Endothelial cell of umbilical vein (primary cell): ENCODE measurements at regions not wholly inside any gene's neighbourhood (a gene's known extent, or its start where the extent isn't known, plus 50 kb on each side); places are given as distances from the start of the nearest gene placed in this dataset.

Source experiments
- BruUV-seq: library from RNA; stranded (reverse); fragments of 400-500 nt; replicated peaks from 2 replicates; lab custom pipeline; 2021; lab: Mats Ljungman, UMichigan
- CTCF ChIA-PET: fragments of 300-600, 350-600 bp; sonication (Branson Sonifier 250); formaldehyde crosslinking; loops from one replicate; lab custom pipeline; 2021; ENCODE audit warnings: antibody characterized with exemption, inconsistent platforms; lab: Charles Lee
- POLR2A ChIA-PET: fragments of 300-600, 350-600 bp; sonication (Branson Sonifier 250); formaldehyde crosslinking; loops from one replicate; lab custom pipeline; 2021; ENCODE audit warnings: antibody characterized with exemption, inconsistent platforms; lab: Charles Lee
- DNase-seq: peaks from one replicate; pipeline ENCODE4 v3.0.0-alpha.2; 2011; ENCODE audit warnings: low read depth, low spot score
- FAIRE-seq: peaks from 2 replicates; lab custom pipeline; 2011; peaks lifted over from hg19 to GRCh38; lab: Jason Lieb, UNC
- H2AFZ ChIP-seq: 2 replicates; pipeline ENCODE4 v1.6.0; 2012; ENCODE audit warnings: low read depth, low read length, control low read depth, inconsistent platforms
- H3K27ac ChIP-seq: 2 replicates; pipeline ENCODE4 v1.5.1; 2011; ENCODE audit warnings: low read depth, mild to moderate bottlenecking, control low read depth, low read length, moderate library complexity; ENCODE audit not compliant: insufficient read depth
- H3K27me3 ChIP-seq, 2 experiments: 2 replicates each; pipeline versions ENCODE4 v1.6.0 to v1.6.1; 2011; ENCODE audit warnings: low read length in 2 of 2, mixed read lengths in 1 of 2; ENCODE audit not compliant: control insufficient read depth in 2 of 2, insufficient read depth in 2 of 2
- H3K36me3 ChIP-seq, 2 experiments: 2 replicates in 1 of 2; 3 replicates in 1 of 2; pipeline ENCODE4 v1.5.1; 2011; ENCODE audit warnings: low read length in 2 of 2, mild to moderate bottlenecking in 1 of 2, moderate library complexity in 1 of 2; ENCODE audit not compliant: control insufficient read depth in 2 of 2, insufficient read depth in 2 of 2; ENCODE audit errors: extremely low read depth in 1 of 2
- H3K4me1 ChIP-seq: 3 replicates; pipeline ENCODE4 v1.5.1; 2011; ENCODE audit warnings: mild to moderate bottlenecking, low read length; ENCODE audit not compliant: control insufficient read depth, insufficient read depth; ENCODE audit errors: extremely low read depth
- H3K4me2 ChIP-seq: 2 replicates; pipeline ENCODE4 v1.6.1; 2011; ENCODE audit warnings: low read length, control low read depth, mixed read lengths; ENCODE audit not compliant: insufficient read depth
- H3K4me3 ChIP-seq, 3 experiments: fragments of 200-600 bp in 1 of 3; sonication (generic), shearing (Covaris generic) in 1 of 3; replicated peaks in 1 of 3; 2 replicates each; pipeline ENCODE4 v1.5.1; 2011 to 2016; ENCODE audit warnings: control low read depth in 3 of 3, low read length in 3 of 3, mild to moderate bottlenecking in 2 of 3, inconsistent platforms in 1 of 3, low read depth in 1 of 3, moderate library complexity in 1 of 3; ENCODE audit not compliant: insufficient read depth in 1 of 3
- H3K79me2 ChIP-seq: 2 replicates; pipeline ENCODE4 v1.6.0; 2012; ENCODE audit warnings: low read length, inconsistent platforms; ENCODE audit not compliant: control insufficient read depth, insufficient read depth
- H3K9ac ChIP-seq: replicated peaks from 2 replicates; pipeline ENCODE3; 2011; ENCODE audit warnings: low read length, control low read depth; ENCODE audit not compliant: insufficient read depth; ENCODE audit errors: extremely low read depth
- H3K9me1 ChIP-seq: replicated peaks from 3 replicates; pipeline ENCODE4 v1.6.0; 2011; ENCODE audit warnings: mild to moderate bottlenecking, low read length; ENCODE audit not compliant: control insufficient read depth, insufficient read depth; ENCODE audit errors: extremely low read depth
- H3K9me3 ChIP-seq: replicated peaks from 2 replicates; pipeline ENCODE4 v1.5.1; 2012; ENCODE audit warnings: low read length, inconsistent platforms; ENCODE audit not compliant: control insufficient read depth, insufficient read depth
- H4K20me1 ChIP-seq: replicated peaks from 2 replicates; pipeline ENCODE3; 2011; ENCODE audit warnings: mild to moderate bottlenecking, low read length; ENCODE audit not compliant: control insufficient read depth, insufficient read depth; ENCODE audit errors: extremely low read depth
- FOS ChIP-seq: IDR thresholded peaks from 2 replicates; pipeline ENCODE4 v1.6.1; 2011; ENCODE audit warnings: mild to moderate bottlenecking, low read length, moderate library complexity, borderline replicate concordance; ENCODE audit not compliant: insufficient read depth
- GATA2 ChIP-seq: IDR thresholded peaks from 2 replicates; pipeline ENCODE4 v1.7.0; 2011; ENCODE audit warnings: low read depth, mild to moderate bottlenecking, moderate library complexity, mixed read lengths, low read length; ENCODE audit not compliant: insufficient read length, insufficient read depth
- JUN ChIP-seq: IDR thresholded peaks from 2 replicates; pipeline ENCODE4 v1.6.1; 2011; ENCODE audit warnings: borderline replicate concordance, low read depth; ENCODE audit not compliant: insufficient read length, insufficient read depth
- MAX ChIP-seq: IDR thresholded peaks from 2 replicates; pipeline ENCODE4 v1.6.1; 2011; ENCODE audit not compliant: insufficient read depth, insufficient read length
- POLR2AphosphoS5 ChIP-seq: IDR thresholded peaks from 2 replicates; pipeline ENCODE4 v1.6.1; 2012; ENCODE audit warnings: low read depth, mild to moderate bottlenecking, control low read depth, low read length, moderate library complexity; ENCODE audit not compliant: insufficient read depth
- dilution Hi-C: fragments of 300-500 bp; cut with MboI; formaldehyde crosslinking; loops from one replicate; pipeline ENCODE4 v1.15.0; 2019; ENCODE audit warnings: low sequenced_read_pairs; ENCODE audit not compliant: extremely low pct_ligation_motif_present
- intact Hi-C: fragments of 100-400 bp; cut with micrococcal nuclease; formaldehyde crosslinking; loops from one replicate; pipeline ENCODE4 v1.10.0; 2022

GRCh38 chr6:3633711-3634110 lies 117.8 kb downstream of the PXDC1 start:
- no peak overlapping the region for H3K4me3 ChIP-seq
- no peaks in the 10 kb centered on the region for H3K9me3 ChIP-seq
- no peaks in the 10 kb centered on the region for H3K79me2 ChIP-seq
- H3K9ac ChIP-seq = no peak overlapping the region
- no peak overlapping the region for H3K27ac ChIP-seq
- ChIA-PET POLR2A (no interaction called here), CTCF (no interaction called here)
- no peaks in the 10 kb centered on the region for H3K4me1 ChIP-seq
- FAIRE-seq (no peak), DNase-seq (no peak)
- TF ChIP-seq GATA2 = no peak
- no peaks in the 10 kb centered on the region for H3K36me3 ChIP-seq
- intact Hi-C loops (no loop called here), dilution Hi-C loops (no loop called here)
- H3K4me2 ChIP-seq = no peak overlapping the region
- no peaks in the 10 kb centered on the region for H3K9me1 ChIP-seq
- BruUV-seq = no TSS peak
- no peaks in the 10 kb centered on the region for H4K20me1 ChIP-seq
- no peak overlapping the region for H2AFZ ChIP-seq
- peaks cover under 1 to 6% of the 10 kb centered on the region in 2 experiments for H3K27me3 ChIP-seq

- no peak for FAIRE-seq
- no peaks in the 10 kb centered on the region for H3K36me3 ChIP-seq
- no peak overlapping the region for H3K9ac ChIP-seq
- no peaks in the 10 kb centered on the region for H3K79me2 ChIP-seq
- H3K27ac ChIP-seq = no peak overlapping the region
- no peak overlapping the region for H2AFZ ChIP-seq
- no peaks in the 10 kb centered on the region for H3K9me3 ChIP-seq
- no peak overlapping the region for H3K4me2 ChIP-seq
- H3K9me1 ChIP-seq = no peaks in the 10 kb centered on the region
- TF ChIP-seq FOS (no peak), POLR2AphosphoS5 (no peak), MAX (no peak), GATA2 (no peak), JUN (no peak)
- ChIA-PET CTCF (no interaction called here), POLR2A (no interaction called here)
- intact Hi-C loops (no loop called here), dilution Hi-C loops (no loop called here)
- peaks cover 11% of the 10 kb centered on the region in 2 experiments for H3K27me3 ChIP-seq
- no peaks in the 10 kb centered on the region for H4K20me1 ChIP-seq
- no peak for DNase-seq
- no peak overlapping the region for H3K4me3 ChIP-seq
- BruUV-seq = no TSS peak
- H3K4me1 ChIP-seq = no peaks in the 10 kb centered on the region
Observed at GRCh38 chr6:3631877-3632276, 119.6 kb downstream of the PXDC1 start.
